Nephron (organoid): ENCODE measurements at regions not wholly inside any gene's neighbourhood (a gene's known extent, or its start where the extent isn't known, plus 50 kb on each side); places are given as distances from the start of the nearest gene placed in this dataset.

ENCODE experiments used
- H3K27ac Mint-ChIP-seq, 3 experiments: 2 replicates each; pipeline ENCODE4 v1.8.0; 2020; ENCODE audit warnings: mixed read lengths in 3 of 3, mild to moderate bottlenecking in 2 of 3, moderate library complexity in 1 of 3
- H3K27me3 Mint-ChIP-seq: 2 replicates; pipeline ENCODE4 v1.8.0; 2021; ENCODE audit warnings: low read depth, mild to moderate bottlenecking, moderate library complexity, mixed read lengths
- H3K36me3 Mint-ChIP-seq: 2 replicates; pipeline ENCODE4 v1.8.0; 2020; ENCODE audit warnings: low read depth, mixed read lengths
- H3K4me1 Mint-ChIP-seq: 2 replicates; pipeline ENCODE4 v1.8.0; 2020; ENCODE audit warnings: mixed read lengths
- H3K4me3 Mint-ChIP-seq, 3 experiments: 2 replicates each; pipeline ENCODE4 v1.8.0; 2020; ENCODE audit warnings: mild to moderate bottlenecking in 3 of 3, mixed read lengths in 3 of 3, moderate library complexity in 2 of 3
- H3K9me3 Mint-ChIP-seq: 2 replicates; pipeline ENCODE4 v1.8.0; 2020; ENCODE audit warnings: mixed read lengths
- TF ChIP-seq, protein P1 (sequence below), 3 experiments: fragments of 200-600 bp; sonication (generic); IDR thresholded peaks; one replicate each; pipeline ENCODE4 v1.5.0; 2021; ENCODE audit warnings: antibody characterized with exemption in 3 of 3; ENCODE audit not compliant: unreplicated experiment in 3 of 3

DNA sequence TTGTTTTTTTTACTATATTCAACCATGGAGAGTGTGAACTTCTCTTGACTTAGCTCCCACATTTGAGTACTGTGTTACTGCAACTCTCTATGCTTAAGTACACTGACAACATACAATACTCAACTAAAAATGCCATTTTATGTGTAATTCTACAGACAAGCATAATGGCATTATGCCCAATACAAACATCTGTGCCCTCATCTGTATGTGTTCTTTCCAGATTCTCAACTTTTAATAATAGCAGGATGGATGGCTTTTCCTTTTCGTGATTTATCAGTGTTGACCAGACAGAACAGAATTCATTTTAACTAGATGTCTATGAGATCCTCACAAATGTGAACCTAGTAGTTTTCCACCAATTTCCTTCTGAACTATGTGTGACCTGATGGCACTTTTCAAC, 84.2 kb upstream of the MARCKS start:
- Mint-ChIP-seq H3K27ac (no peak overlapping the region), H3K4me3 (no peak overlapping the region), H3K27me3 (no peaks in the 10 kb centered on the region), H3K4me1 (no peaks in the 10 kb centered on the region), H3K36me3 (no peaks in the 10 kb centered on the region), H3K9me3 (no peaks in the 10 kb centered on the region)
- TF ChIP-seq, protein P1, sequence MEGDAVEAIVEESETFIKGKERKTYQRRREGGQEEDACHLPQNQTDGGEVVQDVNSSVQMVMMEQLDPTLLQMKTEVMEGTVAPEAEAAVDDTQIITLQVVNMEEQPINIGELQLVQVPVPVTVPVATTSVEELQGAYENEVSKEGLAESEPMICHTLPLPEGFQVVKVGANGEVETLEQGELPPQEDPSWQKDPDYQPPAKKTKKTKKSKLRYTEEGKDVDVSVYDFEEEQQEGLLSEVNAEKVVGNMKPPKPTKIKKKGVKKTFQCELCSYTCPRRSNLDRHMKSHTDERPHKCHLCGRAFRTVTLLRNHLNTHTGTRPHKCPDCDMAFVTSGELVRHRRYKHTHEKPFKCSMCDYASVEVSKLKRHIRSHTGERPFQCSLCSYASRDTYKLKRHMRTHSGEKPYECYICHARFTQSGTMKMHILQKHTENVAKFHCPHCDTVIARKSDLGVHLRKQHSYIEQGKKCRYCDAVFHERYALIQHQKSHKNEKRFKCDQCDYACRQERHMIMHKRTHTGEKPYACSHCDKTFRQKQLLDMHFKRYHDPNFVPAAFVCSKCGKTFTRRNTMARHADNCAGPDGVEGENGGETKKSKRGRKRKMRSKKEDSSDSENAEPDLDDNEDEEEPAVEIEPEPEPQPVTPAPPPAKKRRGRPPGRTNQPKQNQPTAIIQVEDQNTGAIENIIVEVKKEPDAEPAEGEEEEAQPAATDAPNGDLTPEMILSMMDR (IDR thresholded peaks at IDR 0.05; ENCODE audit: unreplicated experiment in 3 of 3), result no peak

DNA sequence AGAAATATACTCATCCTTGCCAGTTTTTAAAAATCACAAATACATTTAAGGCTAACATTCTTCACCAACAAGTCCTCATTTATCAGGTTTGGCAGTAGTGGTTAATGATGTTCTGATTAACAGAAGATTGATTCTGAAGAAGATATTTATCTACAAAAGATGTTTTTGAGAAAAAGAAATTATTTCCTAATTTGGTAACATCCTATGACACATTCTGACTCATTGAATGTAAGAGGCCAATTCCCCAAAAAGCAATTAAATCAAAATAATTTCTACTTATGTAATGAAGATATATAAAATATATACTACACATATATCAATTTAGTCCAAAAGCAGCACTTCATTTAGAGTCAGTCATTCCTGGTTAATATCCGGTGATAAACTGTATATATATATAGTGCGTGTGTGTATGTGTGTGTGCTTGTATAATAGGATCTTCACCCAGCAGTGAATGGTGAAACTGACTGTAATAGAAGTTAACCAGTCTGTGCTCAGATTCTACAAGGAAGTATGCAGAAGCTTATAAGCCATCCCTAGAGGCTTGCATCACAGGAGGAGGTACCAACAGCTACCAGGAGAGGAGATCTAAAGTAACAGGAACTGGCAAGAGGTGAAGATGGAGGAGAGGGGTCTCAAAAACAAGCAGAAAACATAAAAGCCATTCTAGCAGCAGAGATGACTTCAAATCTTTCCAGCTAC, 82.9 kb upstream of the MARCKS start:
- Mint-ChIP-seq H3K27me3 (no peaks in the 10 kb centered on the region), H3K4me1 (no peaks in the 10 kb centered on the region), H3K36me3 (no peaks in the 10 kb centered on the region), H3K4me3 (no peak overlapping the region), H3K27ac (no peak overlapping the region), H3K9me3 (no peaks in the 10 kb centered on the region)
- TF ChIP-seq, protein P1 (IDR thresholded peaks at IDR 0.05; ENCODE audit: unreplicated experiment in 3 of 3), result no peak

DNA sequence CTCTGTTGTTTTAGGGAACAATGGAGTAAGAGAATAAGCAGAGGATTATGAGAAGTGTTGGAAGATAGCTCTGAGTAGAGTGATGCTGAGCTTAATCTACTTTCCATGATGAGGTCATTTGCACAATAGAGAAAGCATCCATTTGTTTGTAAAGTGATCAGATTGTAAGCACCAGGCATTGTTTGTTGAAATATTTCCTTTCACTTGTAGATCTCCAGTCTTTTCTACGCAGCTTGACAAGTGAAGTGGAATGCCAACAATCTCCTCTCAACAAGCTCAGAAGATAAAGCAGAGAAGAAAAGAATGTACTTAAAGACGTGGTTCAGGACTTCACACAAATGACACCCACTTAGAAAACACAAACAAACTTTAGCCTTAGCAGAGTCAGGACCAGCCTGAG, 80.1 kb upstream of the MARCKS start:
- TF ChIP-seq, protein P1 (IDR thresholded peaks at IDR 0.05; ENCODE audit: unreplicated experiment in 3 of 3), result no peak
- H3K4me1 Mint-ChIP-seq, result no peaks in the 10 kb centered on the region
- no peak overlapping the region for H3K4me3 Mint-ChIP-seq
- H3K27ac Mint-ChIP-seq, result no peak overlapping the region
- H3K9me3 Mint-ChIP-seq, result no peaks in the 10 kb centered on the region
- no peaks in the 10 kb centered on the region for H3K27me3 Mint-ChIP-seq
- H3K36me3 Mint-ChIP-seq, result no peaks in the 10 kb centered on the region

DNA sequence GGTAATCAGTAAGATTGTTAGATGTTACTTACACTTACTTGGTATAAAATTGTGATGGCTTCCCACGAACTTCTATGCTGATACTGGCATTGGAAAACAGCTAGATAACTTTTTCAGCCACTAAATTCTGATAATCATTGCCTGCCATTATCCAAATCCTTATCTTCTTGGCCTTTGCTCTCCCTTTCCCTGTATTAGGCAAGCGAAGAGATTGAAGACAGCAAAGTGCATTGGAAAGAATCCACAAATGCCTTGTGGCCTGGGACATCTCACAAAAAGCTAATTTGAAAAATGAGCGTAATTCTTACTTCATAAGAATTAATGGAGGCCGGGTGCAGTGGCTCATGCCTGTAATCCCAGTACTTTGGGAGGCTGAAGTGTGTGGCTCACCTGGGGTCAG, 79.5 kb upstream of the MARCKS start:
- H3K4me3 Mint-ChIP-seq, result no peak overlapping the region
- H3K27ac Mint-ChIP-seq, result no peak overlapping the region
- no peaks in the 10 kb centered on the region for H3K9me3 Mint-ChIP-seq
- H3K27me3 Mint-ChIP-seq, result no peaks in the 10 kb centered on the region
- TF ChIP-seq, protein P1 (IDR thresholded peaks at IDR 0.05; ENCODE audit: unreplicated experiment in 3 of 3), result no peak
- no peaks in the 10 kb centered on the region for H3K4me1 Mint-ChIP-seq
- H3K36me3 Mint-ChIP-seq, result no peaks in the 10 kb centered on the region

DNA sequence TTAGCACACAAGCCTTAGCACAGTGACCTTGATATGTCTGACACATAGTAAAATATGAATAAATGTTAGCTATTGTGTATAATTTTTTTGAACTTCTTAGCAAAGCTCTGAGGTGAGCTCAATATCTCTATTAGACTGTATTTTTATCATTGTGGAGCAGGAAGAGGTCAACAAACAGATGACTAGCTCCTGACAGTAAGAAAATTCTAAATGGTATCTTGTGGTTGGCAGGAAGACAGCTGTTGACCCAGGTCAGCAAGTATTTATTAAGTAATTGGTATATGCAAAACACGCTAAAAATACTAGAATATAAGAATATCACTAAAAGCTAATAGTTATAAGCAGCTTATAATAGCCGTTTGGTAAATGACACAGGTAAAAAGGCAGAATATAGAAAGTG, 77.5 kb upstream of the MARCKS start:
- Mint-ChIP-seq H3K36me3 (no peaks in the 10 kb centered on the region), H3K27me3 (no peaks in the 10 kb centered on the region), H3K4me3 (no peak overlapping the region), H3K4me1 (no peaks in the 10 kb centered on the region), H3K9me3 (no peaks in the 10 kb centered on the region), H3K27ac (no peak overlapping the region)
- TF ChIP-seq, protein P1 (IDR thresholded peaks at IDR 0.05; ENCODE audit: unreplicated experiment in 3 of 3), result no peak

DNA sequence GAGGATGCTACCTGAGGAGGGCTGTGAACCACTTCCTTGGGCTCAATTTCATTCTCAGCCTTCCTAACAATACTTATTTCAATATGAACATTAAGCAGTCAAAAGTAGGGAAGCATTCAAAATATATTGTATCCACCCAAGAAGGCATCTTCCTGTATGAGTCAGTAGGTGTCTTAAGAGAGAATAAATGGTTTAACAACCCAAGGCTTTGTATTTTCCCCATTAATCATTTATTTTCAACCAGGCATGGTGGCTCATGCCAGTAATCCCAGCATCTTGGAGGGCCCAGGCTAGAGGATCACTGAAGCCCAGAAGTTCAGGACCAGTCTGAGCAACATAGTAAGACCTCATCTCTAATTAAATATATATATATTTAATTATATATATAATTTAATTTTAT, 74.5 kb upstream of the MARCKS start:
- Mint-ChIP-seq H3K9me3 (no peaks in the 10 kb centered on the region), H3K36me3 (no peaks in the 10 kb centered on the region), H3K4me3 (no peak overlapping the region), H3K27me3 (no peaks in the 10 kb centered on the region), H3K27ac (no peak overlapping the region), H3K4me1 (no peaks in the 10 kb centered on the region)
- TF ChIP-seq, protein P1 (IDR thresholded peaks at IDR 0.05; ENCODE audit: unreplicated experiment in 3 of 3), result no peak
